ENCODE measurements at regions not wholly inside any gene's neighbourhood (a gene's known extent, or its start where the extent isn't known, plus 50 kb on each side); places are given as distances from the start of the nearest gene placed in this dataset.

DNA sequence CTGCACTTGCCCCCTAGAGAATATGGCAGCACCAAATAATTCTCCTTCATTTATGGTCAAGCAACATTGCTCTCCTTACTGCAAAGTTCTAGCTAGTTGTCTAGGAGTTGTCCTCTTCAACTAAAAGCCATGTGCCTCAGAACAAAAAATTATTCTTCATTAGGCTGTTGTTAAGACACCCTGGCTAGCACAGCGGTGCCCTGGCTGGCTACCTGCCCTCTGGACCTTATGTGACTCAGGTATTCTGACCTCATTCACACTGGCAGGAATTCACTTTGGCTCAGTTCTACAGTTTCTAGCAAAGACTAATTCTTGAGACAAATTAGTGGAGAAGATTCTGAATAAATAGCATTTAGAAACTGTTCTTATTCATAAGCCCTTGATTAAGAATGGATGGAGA lies 224.4 kb upstream of the KRR1 start:
- Histone ChIP-seq H3K4me1 (ENCODE audit: low read depth) (no peaks in the 10 kb centered on the region), H3K9me3 (no peaks in the 10 kb centered on the region), H3K4me3 (no peak overlapping the region), H3K36me3 (ENCODE audit: low read depth) (no peaks in the 10 kb centered on the region)
- ATAC-seq (no peak), DNase-seq (no peak)
- TF ChIP-seq, protein P1, sequence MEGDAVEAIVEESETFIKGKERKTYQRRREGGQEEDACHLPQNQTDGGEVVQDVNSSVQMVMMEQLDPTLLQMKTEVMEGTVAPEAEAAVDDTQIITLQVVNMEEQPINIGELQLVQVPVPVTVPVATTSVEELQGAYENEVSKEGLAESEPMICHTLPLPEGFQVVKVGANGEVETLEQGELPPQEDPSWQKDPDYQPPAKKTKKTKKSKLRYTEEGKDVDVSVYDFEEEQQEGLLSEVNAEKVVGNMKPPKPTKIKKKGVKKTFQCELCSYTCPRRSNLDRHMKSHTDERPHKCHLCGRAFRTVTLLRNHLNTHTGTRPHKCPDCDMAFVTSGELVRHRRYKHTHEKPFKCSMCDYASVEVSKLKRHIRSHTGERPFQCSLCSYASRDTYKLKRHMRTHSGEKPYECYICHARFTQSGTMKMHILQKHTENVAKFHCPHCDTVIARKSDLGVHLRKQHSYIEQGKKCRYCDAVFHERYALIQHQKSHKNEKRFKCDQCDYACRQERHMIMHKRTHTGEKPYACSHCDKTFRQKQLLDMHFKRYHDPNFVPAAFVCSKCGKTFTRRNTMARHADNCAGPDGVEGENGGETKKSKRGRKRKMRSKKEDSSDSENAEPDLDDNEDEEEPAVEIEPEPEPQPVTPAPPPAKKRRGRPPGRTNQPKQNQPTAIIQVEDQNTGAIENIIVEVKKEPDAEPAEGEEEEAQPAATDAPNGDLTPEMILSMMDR (IDR thresholded peaks at IDR 0.05): no peak
- intact Hi-C loops (cut with DNase I, micrococcal nuclease): no loop called here

DNA sequence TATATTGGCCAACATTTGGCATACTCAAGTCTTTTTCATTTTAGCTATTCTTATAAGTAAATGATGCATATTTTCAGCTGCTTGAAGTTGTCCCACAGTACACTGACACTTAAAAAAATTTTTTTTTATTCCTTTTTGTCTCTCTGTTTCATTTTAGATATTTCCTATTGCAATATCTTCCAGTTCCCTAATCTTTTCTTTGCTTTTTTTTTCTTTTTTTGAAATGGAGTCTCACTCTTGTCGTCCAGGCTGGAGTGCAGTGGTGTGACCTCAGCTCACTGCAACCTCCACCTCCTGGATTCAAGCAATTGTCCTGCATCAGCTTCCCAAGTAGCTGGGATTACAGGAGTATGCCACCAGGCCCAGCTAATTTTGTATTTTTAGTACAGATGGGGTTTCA lies 217.4 kb upstream of the KRR1 start:
- no peak overlapping the region for H3K4me3 ChIP-seq
- no peak for DNase-seq
- no peak for ATAC-seq
- no peaks in the 10 kb centered on the region for H3K9me3 ChIP-seq
- H3K36me3 ChIP-seq (ENCODE audit: low read depth): no peaks in the 10 kb centered on the region
- intact Hi-C loops (cut with DNase I, micrococcal nuclease): no loop called here
- TF ChIP-seq, protein P1 (IDR thresholded peaks at IDR 0.05): no peak
- no peaks in the 10 kb centered on the region for H3K4me1 ChIP-seq (ENCODE audit: low read depth)

DNA sequence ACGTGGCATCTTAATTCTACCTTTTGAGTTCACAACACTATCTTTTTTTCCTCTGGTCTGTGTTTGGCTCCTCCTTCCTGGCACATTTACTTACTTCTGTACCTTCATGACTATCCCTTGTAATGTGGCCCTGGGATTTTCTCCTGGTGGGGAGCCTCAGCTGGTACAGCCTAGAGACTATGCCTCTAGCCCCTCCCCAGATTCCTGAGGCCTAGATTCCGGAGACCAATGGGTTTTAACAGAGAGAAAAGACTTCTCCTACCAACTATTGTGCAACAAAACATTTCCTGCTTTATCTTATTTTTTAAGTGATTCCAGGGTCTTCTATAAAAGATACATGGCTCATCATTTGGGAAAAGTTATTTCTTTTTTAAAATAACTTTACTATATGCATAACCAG lies 216.2 kb upstream of the KRR1 start:
- DNase-seq (no peak), ATAC-seq (no peak)
- H3K9me3 ChIP-seq: no peaks in the 10 kb centered on the region
- H3K4me1 ChIP-seq (ENCODE audit: low read depth): no peaks in the 10 kb centered on the region
- TF ChIP-seq, protein P1 (IDR thresholded peaks at IDR 0.05): no peak
- H3K36me3 ChIP-seq (ENCODE audit: low read depth): no peaks in the 10 kb centered on the region
- no peak overlapping the region for H3K4me3 ChIP-seq
- intact Hi-C loops (cut with DNase I, micrococcal nuclease): no loop called here

DNA sequence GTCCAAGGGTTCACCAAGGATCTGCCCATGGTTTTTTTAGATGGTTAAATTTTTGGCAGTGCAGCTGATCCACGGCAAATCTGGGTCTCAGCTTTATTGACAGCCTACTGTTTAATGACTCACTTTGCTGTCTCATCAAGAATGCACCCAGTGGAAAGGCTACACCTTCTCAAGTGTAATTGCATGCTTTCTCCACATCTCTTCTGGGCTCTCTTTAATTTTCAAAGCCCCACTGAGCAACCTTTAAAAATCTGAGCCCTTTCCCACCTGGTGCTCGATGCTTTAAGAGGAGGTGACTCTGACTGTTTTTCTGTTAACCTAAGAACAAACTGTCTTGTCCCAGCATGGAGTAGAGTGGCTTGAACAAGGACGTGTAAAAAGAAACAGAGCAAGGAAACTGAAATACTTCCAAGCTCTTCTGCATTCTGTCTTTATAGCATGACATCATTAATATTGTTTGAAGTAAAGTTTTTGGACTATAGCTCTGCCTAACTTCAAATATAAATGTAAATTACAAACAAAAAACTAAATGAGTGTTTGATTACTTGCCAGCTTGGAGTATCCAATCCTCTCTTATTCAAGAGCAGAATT lies 214.2 kb upstream of the KRR1 start:
- ATAC-seq: no peak
- Histone ChIP-seq H3K36me3 (ENCODE audit: low read depth) (no peaks in the 10 kb centered on the region), H3K4me1 (ENCODE audit: low read depth) (no peaks in the 10 kb centered on the region), H3K4me3 (no peak overlapping the region), H3K9me3 (no peaks in the 10 kb centered on the region)
- intact Hi-C loops (cut with DNase I, micrococcal nuclease): no loop called here
- TF ChIP-seq, protein P1 (IDR thresholded peaks at IDR 0.05): no peak
- DNase-seq: no peak

DNA sequence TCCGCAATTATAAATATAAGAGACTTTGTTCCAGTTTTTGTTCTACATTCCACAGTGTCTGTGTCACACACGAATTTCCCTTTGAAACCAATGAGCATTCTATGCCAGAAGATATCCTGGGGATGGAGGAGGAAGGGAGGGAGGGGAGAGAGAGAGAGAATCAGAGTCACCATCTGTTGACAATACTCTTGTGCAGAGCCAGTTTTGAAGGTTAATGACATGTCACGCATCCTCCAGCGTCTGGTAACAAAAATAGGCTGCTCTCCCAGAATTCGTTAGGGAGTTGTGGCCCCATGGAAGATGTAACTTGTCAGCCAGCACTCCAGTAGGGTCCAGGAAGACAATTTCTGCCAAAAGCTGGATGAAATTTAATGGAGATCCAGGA lies 213.5 kb upstream of the KRR1 start:
- intact Hi-C loops (cut with DNase I, micrococcal nuclease): no loop called here
- Histone ChIP-seq H3K4me1 (ENCODE audit: low read depth) (no peaks in the 10 kb centered on the region), H3K4me3 (no peak overlapping the region), H3K36me3 (ENCODE audit: low read depth) (no peaks in the 10 kb centered on the region), H3K9me3 (no peaks in the 10 kb centered on the region)
- ATAC-seq (peak; percentile 32), DNase-seq (no peak)
- TF ChIP-seq, protein P1 (IDR thresholded peaks at IDR 0.05): no peak

Data from mucosa of descending colon (tissue), 3 donors.